ENCODE measurements at regions not wholly inside any gene's neighbourhood (a gene's known extent, or its start where the extent isn't known, plus 50 kb on each side); places are given as distances from the start of the nearest gene placed in this dataset.

GRCh38 chr13:58087566-58087965 is 456.0 kb downstream of the PCDH17 start:
- TF ChIP-seq POLR2AphosphoS5 (IDR thresholded peaks at IDR 0.05; ENCODE audit: low read depth, low read length): no peak
- no peak for TF ChIP-seq POLR2A (IDR thresholded peaks at IDR 0.05; ENCODE audit: low read depth, low read length)
- TF ChIP-seq TAF1 (IDR thresholded peaks at IDR 0.05; ENCODE audit: low read depth, low read length): no peak
- TF ChIP-seq SPI1 (IDR thresholded peaks at IDR 0.05; ENCODE audit: low read depth, low read length): no peak
- TF ChIP-seq PAX5 (IDR thresholded peaks at IDR 0.05; ENCODE audit: insufficient read depth, low read length, severe bottlenecking): no peak
- TF ChIP-seq POU2F2 (IDR thresholded peaks at IDR 0.05; ENCODE audit: low read depth, low read length): no peak

Data from GM12891 (cell line).